ENCODE measurements at regions not wholly inside any gene's neighbourhood (a gene's known extent, or its start where the extent isn't known, plus 50 kb on each side); places are given as distances from the start of the nearest gene placed in this dataset.

DNA sequence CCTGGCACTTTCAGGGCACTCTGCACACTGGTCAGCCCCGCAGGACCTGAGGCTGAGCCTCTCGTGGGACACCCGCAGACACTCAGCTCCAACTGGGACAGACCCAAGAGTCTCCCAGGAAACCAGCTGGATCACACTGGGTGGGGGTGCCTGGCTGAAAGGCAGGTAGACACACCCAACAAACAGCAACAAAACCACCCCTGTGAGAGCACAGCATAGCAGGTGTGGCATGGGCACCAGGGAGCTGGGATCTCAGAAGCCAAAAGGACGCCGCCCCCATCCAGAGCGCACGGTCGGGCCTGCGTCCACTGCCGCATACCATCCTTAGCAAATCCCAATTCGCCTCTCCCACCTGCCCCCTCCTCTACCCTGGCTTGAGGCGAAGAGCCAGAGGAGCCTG is 154.2 kb upstream of the LINGO1 start:
- ATAC-seq (ENCODE audit: insufficient read depth, low FRiP score) (no peak), DNase-seq (no peak)
- H3K36me3 ChIP-seq (ENCODE audit: control insufficient read depth in 4 of 4, insufficient read depth in 4 of 4, low read length in 4 of 4): no peaks in the 10 kb centered on the region
- no peak for TF ChIP-seq CTCF (IDR thresholded peaks at IDR 0.05; ENCODE audit: control extremely low read depth, extremely low read depth)
- H3K4me3 ChIP-seq: no peak overlapping the region
- peaks cover 0 to 2% (median 0%) of the 10 kb centered on the region in 4 donors for H3K9me3 ChIP-seq (ENCODE audit: control insufficient read depth in 4 of 4, insufficient read depth in 3 of 4, low read length in 3 of 4)
- no peak overlapping the region for H3K9ac ChIP-seq (ENCODE audit: insufficient read depth in 1 of 2, low read length in 2 of 2)
- H3K4me1 ChIP-seq (ENCODE audit: control insufficient read depth in 5 of 5, insufficient read depth in 5 of 5, low read length in 5 of 5): peaks cover 0 to 4% (median 0%) of the 10 kb centered on the region in 5 donors
- 80 to 84% methylated on average over 12 of the region's 12 CpGs for WGBS, 2 donors
- H3K27me3 ChIP-seq (ENCODE audit: control insufficient read depth in 3 of 3, insufficient read depth in 3 of 3, low read length in 2 of 3): peaks cover 0 to 6% (median 2%) of the 10 kb centered on the region in 3 donors
- H3K27ac ChIP-seq (ENCODE audit: low read depth in 1 of 2, low read length in 1 of 2): no peak overlapping the region

GRCh38 chr15:77786181-77786890 is 153.6 kb upstream of the LINGO1 start:
- no peak for DNase-seq
- no peak for ATAC-seq (ENCODE audit: insufficient read depth, low FRiP score)
- H3K9ac ChIP-seq (ENCODE audit: insufficient read depth in 1 of 2, low read length in 2 of 2): no peak overlapping the region

DNA sequence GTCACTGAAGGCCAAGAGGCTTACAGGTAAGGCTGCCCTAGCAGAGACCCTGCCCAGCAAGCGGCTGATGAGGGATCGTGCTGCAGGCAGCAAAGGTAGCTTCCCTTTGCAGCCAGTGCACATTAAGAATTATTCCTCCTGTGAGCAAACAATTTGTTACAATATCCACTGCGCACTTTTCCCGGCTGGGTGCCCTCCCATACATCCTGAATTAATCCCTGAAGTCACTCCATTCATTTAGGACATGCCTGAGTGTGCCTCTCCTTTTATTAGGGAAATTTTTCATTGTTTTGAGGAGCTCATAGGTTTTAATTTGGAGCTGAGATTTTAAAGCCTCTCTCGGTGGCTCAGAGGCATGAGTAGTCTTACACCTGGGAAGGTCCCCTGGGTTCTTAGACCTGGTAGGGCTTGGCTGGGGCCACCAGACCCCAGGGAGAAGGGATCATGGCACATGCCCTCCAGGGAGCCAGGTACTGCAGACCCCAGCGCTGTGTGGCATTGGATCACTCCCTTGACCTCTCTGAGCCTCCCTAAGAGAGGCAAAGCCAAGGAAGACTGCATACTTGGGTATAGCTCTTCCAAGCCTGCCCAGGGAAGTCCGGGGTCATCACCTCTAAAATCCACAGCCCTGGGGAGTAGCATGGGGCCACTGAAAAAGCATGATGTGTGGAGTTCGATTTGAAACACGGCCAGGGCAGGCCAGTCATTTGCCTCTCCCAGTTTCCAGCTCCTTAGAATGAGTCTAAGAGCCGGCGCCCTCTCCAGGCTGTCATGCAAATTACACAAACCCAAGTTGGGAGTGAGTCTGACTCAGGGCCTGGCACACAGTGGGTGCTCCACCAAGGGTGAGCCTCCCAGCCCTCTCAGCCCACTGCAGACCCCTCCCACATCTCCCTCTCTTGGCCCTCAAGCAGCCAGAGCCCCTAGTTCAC is 151.9 kb upstream of the LINGO1 start:
- peaks cover 0 to 6% (median 2%) of the 10 kb centered on the region in 3 donors for H3K27me3 ChIP-seq (ENCODE audit: control insufficient read depth in 3 of 3, insufficient read depth in 3 of 3, low read length in 2 of 3)
- TF ChIP-seq CTCF (IDR thresholded peaks at IDR 0.05; ENCODE audit: control extremely low read depth, extremely low read depth): no peak

More at GRCh38 chr15:77786181-77786890, 153.6 kb upstream of the LINGO1 start:
- Histone ChIP-seq H3K9me3 (ENCODE audit: control insufficient read depth in 4 of 4, insufficient read depth in 3 of 4, low read length in 3 of 4) (peaks cover 0 to 2% (median 0%) of the 10 kb centered on the region in 4 donors), H3K27me3 (ENCODE audit: control insufficient read depth in 3 of 3, insufficient read depth in 3 of 3, low read length in 2 of 3) (peaks cover 0 to 6% (median 2%) of the 10 kb centered on the region in 3 donors), H3K4me1 (ENCODE audit: control insufficient read depth in 5 of 5, insufficient read depth in 5 of 5, low read length in 5 of 5) (no peaks in the 10 kb centered on the region), H3K27ac (ENCODE audit: low read depth in 1 of 2, low read length in 1 of 2) (no peak overlapping the region), H3K4me3 (no peak overlapping the region), H3K36me3 (ENCODE audit: control insufficient read depth in 4 of 4, insufficient read depth in 4 of 4, low read length in 4 of 4) (no peaks in the 10 kb centered on the region)
- WGBS, 2 donors: 66 to 80% methylated on average over 11 of the region's 11 CpGs
- TF ChIP-seq CTCF (IDR thresholded peaks at IDR 0.05; ENCODE audit: control extremely low read depth, extremely low read depth): no peak

More for the DNA sequence above, 151.9 kb upstream of the LINGO1 start:
- ATAC-seq (ENCODE audit: insufficient read depth, low FRiP score): no peak
- no peak for DNase-seq
- 52 to 59% methylated on average over 11 of the region's 11 CpGs for WGBS, 2 donors
- Histone ChIP-seq H3K4me3 (no peak overlapping the region), H3K9ac (ENCODE audit: insufficient read depth in 1 of 2, low read length in 2 of 2) (no peak overlapping the region), H3K36me3 (ENCODE audit: control insufficient read depth in 4 of 4, insufficient read depth in 4 of 4, low read length in 4 of 4) (no peaks in the 10 kb centered on the region), H3K9me3 (ENCODE audit: control insufficient read depth in 4 of 4, insufficient read depth in 3 of 4, low read length in 3 of 4) (peaks cover 0 to 14% (median 0%) of the 10 kb centered on the region in 4 donors), H3K27ac (ENCODE audit: low read depth in 1 of 2, low read length in 1 of 2) (no peak overlapping the region), H3K4me1 (ENCODE audit: control insufficient read depth in 5 of 5, insufficient read depth in 5 of 5, low read length in 5 of 5) (no peaks in the 10 kb centered on the region)
